NCI-H1105 (cell line): ENCODE measurements at regions not wholly inside any gene's neighbourhood (a gene's known extent, or its start where the extent isn't known, plus 50 kb on each side); places are given as distances from the start of the nearest gene placed in this dataset.

Source experiments
- DNase-seq: peaks from one replicate; lab custom pipeline; 2025; lab: John Stamatoyannopoulos, UW

DNA sequence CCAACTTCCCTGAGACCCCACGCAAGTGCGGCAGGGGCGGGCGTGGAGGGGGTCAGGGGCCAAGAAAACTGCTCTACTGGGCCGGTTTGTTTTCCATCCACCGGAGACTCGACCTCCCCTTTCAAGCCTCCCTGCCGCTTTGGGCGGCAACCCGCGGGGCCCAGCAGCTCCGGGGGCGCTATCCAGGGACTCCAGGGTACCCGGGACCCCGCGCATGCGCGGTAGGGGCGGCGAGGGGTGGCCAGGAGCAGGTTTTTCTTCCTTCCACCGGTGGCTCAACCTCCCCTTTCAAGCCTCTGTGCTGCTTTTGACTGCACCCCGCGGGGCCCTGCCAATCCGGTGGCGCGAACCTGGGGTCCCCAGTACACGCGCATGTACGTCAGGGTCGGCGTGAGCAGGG is 323.5 kb downstream of the ALG10 start:
- peak; percentile 12 for DNase-seq

DNA sequence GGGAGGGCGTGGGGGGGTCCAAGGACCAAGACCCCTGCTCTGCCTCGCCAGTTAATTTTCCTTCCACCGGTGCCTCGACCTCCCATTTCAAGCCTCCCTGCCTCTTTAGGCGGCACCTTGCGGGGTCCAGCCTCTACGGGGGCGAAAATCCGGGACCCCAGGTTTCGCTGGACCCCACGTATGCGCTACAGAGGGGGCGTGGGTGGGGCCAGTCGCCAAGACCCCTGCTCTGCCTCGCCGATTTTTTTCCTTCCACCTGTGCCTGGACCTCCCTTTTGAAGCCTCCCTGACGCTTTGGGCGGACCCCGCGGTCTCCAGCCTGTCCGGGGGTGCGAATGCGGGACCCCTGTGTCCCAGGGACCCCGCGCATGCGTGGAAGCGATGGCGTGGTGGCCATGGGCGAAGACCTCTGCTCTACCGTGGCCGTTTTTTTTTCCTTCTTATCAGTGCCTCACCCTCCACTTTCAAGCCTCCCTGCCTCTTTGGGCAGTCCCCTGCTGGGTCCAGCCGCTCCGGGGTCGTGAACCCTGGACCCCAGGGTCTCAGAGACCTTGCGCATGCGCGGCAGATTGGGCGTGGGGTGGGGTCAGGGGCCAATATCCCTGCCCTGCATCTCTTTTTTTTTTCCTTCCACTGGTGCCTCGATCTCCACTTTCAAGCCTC is 324.2 kb downstream of the ALG10 start:
- DNase-seq: no peak

DNA sequence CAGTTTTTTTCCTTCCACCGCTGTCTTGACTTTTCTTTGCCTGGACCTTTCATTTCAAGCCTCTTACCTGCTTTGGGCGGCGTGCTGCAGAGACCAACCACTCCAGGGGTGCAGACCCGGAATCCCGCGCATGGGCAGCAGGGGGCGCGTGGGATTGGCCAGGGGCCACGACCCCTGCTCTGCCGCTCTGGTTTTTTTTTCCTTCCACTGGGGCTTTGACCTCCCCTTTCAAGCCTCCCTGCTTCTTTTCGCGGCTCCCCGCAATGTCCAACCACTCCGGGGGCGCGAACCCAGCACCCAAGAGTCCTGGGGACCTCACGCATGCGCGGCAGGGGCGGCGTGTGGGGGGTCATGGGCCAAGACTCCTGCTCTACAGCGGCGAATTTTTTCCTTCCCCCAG is 325.1 kb downstream of the ALG10 start:
- peak; percentile 60 for DNase-seq

DNA sequence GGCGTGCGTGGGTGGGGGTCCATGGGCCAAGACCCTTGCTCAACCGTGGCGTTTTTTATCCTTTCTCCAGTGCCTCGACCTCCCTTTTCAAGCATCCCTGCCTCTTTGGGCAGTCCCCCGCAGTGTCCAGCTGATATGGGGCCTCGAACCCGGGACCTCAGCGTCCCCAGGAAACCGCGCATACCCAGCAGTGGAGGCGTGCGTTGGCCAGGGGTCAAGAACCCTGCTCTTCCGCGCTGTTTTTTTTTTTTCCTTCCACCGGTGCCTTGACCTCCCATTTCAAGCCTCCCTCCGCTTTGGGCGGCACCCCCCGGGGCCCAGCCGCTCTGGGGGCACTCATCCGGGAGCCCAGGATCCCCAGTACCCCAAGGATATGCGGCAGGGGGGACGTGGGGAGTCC is 325.8 kb downstream of the ALG10 start:
- DNase-seq: no peak

DNA sequence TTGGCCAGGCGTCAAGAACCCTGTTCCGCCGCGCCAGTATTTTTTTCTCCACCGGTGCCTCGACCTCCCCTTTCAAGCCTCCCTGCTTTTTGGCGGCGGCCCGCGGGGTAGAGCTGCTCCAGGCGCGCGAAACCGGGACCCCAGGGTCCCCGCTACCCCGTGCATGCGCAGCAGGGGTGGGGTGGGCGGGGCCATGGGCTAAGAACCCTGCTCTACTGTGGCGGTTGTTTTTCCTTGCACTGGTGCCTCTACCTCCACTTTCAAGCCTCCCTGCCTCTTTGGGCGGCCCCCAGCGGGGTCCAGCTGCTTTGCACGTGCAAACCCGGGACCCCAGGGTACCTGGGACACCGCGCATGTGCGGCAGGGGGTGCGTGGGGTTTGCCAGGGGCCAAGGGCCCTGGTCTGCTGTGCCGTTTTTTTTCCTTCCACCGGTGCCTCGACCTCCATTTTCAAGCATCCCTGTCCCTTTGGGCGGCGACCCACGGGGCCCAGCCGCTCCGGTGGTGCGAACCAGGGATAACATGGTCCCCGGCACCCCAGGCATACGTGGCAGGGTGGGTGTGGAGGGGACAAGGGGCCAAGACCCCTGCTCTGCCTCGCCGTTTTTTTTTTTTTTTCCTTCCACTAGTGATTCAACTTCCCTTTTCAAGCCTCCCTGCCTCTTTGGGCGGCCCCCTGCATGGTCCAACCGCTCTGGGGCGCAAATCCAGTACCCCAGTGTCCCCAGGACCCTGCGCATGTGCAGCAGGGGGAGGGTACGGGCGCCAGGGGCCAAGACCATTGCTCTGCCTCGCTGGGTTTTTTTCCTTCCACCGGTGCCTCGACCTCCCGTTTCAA is 326.8 kb downstream of the ALG10 start:
- no peak for DNase-seq

DNA sequence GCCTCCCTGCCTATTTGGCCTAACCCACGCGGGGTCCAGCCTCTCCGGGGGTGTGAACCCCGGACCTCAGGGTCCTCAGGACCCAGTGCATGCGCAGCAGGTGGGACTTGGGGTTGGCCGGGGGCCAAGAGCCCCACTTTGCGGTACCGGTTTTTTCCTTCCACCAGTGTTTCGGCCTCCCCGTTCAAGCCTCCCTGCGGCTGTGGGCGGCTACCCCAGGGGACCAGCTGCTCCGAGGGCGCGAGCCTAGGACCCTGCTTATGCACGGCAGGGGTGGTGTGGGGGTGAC is 327.3 kb downstream of the ALG10 start:
- DNase-seq: no peak

DNA sequence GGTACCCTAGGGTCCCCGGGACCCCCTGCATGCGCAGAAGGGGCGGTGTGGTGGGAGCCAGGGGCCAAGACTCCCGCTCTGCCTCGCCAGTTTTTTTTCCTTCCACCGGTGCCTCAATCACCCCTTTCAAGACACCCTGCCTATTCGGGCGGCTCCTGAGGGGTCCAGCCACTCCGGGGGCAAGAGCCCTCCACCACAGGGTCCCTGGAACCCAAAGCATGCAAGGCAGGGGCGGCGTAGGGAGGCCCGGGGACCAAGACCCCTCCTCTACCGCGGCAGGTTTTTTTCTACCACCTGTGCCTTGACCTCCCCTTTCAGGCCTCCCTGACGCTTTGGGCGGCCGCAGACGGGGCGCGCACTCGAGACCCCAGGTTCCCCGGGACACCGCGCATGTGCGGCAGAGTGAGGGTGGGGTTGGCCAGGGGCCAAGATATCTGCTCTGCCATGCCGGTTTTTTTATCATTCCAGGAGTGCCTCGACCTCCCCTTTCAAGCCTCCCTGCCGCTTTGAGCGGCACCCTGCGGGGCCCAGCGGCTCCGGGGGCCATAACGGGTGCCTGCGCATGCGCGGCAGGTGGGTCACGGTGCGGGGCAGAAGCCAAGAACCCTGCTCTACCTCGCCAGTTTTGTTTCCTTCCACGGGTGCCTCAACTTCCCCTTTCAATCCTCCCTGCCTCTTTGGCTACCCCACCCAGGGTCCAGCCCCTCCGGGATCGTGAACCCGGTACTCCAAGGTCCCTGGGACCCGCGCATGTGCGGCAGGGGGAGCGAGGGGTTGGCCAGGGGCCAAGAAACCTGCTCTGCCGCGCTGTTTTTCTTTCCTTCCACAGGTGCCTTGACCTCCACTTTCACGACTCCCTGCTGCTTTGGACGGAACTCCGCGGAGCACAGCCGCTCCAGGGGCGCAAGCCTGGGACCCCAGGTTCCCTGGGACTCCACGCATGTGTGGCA is 328.1 kb downstream of the ALG10 start:
- DNase-seq: peak; percentile 51

DNA sequence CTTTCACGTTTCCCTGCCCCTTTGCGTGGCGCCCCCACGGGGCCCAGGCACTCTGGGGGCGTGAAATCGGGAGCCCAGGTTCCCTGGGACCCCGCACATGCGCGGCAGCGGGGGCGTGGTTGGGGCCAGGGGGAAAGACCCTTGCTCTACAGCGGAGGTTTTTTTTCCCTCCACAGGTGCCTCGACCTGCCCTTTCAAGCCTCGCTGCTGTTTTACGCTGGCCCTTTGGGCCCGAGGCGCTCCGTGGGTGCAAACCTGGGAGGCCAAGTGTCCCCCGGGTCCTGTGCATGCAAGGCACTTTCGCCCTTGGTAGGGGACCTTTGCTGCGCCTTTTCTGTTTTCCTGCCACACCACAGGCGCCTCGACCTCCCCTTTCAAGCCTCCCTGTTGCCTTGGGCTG is 329.8 kb downstream of the ALG10 start:
- DNase-seq: no peak

DNA sequence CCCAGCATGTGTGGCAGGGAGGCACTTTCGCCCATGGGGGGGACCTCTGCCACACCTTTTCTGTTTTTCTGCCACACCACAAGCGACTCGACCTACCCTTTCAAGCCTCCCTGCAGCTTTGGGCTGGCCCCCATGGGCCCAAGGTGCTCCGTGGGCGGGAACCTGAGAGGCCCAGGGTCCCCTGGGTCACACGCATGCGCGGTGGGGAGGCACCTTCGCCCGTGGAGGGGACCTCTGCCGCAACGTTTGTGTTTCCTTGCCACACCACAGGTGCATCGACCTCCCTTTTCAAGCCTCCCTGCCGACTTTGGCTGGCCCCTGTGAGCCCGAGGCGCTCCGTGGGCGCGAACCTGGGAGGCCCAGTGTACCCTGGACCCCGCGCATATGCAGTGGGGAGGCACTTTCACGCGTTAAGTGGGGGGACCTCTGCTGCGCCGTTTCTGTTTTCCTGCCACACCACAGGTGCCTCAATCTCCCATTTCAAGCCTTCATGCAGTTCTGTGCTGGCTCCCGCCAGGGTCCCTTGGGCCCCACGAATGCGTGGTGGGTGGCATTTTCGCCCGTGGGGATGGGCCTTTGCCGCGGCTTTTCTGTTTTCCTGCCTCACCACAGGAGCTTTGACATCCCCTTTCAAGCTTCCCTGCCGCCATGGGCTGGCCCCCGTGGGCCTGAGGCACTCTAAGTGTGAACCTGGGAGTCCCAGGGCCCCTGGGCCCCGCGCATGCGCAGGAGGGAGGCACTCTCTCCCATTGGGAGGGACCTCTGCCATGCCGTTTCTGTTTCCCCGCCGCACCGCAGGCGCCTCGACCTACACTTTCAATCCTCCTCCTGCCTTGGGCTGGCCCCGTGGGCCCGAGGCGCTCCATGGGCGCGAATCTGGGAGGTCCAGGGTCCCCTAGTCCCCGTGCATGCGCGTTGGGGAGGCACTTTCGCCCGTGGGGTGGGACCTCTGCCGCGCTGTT is 332.2 kb downstream of the ALG10 start:
- DNase-seq: no peak

DNA sequence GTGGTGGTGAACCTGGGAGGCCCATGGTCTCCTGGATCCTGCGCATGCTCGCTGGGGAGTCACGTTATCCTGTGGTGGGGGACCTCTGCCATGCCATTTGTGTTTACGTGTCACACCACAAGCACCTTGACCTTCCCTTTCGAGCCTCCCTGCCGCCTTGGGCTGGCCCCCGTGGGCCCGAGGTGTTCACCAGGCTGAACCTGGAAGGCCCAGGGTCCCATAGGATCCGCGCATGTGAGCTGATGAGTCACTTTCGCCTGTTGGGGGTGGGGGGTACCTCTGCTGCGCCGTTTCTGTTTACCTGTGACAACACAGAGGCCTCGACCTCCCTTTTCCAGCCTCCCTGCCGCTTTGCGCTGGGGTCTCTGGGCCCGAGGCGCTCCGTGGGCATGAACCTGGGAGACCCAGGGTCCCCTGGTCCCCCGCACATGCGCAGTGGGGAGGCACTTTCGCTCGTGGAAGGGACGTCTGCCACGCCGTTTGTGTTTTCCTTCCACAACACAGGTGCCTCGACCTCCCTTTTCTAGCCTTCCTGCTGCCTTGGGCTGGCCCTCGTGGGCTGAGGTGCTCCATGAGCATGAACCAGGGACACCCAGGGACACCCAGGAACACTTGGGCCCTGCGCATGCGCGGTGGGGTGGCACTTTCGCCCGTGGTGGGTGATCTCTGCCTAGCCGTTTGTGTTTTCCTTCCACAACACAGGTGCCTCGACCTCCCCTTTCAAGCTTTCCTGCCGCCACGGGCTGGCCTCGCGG is 334.1 kb downstream of the ALG10 start:
- DNase-seq: no peak

DNA sequence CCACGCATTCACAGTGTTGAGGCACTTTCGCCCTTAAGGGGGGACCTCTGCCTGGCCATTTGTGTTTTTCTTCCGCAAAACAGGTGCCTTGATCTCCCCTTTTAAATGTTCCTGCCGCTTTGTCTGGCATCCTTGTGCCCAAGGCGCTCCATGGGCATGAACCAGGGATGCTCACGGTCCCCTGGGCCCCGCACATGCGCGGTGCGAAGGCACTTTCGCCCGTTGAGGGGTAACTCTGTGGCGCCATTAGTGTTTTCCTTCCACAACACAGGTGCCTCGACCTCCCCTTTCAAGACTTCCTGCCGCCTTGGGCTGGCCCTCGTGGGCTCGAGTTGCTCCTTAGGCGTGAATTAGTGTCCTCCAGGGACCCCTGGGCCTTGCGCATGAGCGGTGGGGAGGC is 335.5 kb downstream of the ALG10 start:
- no peak for DNase-seq

DNA sequence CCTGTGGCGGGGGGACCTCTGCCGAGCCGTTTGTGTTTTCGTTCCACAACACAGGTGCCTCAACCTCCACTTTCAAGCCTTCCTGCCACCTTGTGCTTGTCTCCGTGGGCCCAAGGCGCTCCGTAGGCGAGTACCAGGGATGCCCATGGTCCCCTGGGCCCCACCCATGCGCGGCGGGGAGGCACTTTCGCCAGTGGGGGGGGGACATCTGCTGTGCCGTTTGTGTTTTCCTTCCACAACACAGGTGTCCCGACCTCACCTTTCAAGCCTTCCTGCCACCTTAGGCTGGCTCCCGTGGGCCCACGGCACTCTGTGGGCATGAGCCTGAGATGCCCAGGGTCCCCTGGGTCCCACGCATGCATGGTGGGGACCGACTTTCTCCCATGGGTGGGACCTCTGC is 335.9 kb downstream of the ALG10 start:
- DNase-seq: no peak

DNA sequence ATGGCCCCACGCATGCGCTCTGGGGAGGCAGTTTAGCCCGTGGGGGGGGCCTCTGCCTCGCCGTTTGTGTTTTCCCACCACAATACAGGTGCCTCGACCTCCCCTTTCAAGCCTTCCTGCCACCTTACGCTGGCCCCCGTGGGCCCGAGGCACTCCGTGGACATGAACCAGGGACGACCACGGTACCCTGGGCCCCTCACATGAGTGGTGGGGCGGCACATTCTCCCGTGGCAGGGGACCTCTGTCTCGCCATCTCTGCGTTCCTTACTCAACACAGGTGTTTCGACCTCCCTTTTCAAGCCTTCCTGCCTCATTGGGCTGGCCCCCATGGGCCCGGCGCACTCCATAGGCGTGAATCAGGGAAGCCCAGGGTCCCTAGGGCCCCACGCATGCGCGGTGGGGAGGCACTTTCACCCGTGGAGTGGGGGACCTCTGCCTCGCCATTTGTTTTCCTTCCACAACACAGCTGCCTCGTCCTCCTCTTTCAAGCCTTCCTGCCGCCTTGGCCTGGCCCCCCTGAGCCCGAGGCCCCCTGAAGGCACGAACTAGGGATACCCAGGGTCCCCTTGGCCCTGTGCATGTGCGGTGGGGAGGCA is 339.5 kb downstream of the ALG10 start:
- no peak for DNase-seq

DNA sequence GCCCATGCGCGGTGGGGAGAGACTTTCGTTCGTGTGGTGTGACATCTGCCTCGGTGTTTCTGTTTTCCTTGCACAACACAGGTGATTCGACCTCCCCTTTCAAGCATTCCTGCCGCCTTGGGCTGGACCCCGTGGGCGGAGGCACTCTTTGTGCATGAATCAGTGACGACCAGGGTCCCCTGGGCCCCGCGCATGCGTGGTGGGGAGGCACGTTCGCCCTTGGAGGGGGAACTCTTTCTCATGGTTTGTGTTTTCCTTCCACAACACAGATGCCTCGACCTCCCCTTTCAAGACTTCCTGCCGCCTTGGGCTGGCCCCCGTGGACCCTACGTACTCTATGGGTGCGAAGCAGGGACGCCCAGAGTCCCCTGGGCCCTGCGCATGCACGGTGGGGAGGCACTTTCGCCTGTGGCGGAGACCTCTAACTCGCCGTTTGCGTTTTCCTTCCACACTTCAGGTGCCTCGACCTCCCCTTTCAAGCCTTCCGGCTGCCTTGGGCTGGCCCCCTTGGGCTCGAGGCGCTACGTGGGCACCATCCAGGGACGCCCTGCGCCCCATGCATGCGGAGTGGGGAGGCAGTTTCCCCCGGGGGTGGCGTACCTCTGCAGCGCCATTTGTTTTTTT is 340.9 kb downstream of the ALG10 start:
- DNase-seq: no peak

DNA sequence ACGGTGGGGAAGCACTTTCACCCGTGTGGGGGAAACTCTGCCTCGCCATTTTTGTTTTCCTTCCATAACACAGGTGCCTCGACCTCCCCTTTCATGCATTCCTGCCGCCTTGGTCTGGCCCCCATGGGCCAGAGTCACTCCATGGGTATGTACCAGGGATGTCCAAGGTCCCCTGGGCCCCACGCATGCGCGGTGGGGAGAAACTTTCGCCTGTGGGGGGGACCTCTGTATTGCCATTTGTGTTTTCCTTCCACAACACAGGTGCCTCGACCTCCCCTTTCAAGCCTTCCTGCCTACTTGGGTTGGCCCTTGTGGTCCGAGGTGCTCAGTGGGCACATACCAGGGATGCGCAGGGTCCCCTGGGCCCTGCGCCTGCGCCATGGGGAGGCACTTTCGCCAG is 345.8 kb downstream of the ALG10 start:
- no peak for DNase-seq

DNA sequence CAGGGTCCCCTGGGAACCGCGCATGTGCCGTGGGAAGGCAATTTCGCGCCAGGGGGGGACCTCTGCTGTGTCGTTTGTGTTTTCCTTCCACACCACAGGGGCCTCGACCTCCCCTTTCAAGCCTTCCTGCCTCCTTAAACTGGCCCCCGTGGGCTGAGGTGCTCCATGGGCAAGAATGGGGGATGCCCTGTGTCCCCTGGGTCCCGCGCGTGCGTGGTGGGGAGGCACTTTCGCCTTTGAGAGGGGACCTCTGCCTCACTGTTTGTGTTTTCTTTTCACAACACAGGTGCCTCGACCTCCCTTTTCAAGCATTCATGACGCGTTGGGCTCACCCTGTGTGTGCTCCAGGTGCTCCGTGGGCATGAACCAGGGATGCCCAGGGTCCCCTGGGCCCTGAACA is 348.8 kb downstream of the ALG10 start:
- no peak for DNase-seq

DNA sequence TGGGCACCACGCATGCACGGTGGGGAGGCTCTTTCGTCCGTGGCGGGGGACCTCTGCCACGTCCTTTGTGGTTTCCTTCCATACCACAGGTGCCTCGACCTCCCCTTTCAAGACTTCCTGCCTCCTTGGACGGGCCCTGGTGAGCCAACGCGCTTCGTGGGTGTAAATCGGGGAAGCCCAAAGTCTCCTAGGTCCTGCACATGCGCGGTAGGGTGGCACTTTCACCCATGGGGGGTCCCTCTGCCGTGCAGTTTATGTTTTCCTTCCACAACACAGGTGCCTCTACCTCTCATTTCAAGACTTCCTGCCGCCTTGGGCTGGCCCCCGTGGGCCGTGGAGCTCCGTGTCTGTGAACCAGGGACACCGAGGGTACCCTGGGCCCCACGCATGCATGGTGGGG is 349.7 kb downstream of the ALG10 start:
- no peak for DNase-seq

DNA sequence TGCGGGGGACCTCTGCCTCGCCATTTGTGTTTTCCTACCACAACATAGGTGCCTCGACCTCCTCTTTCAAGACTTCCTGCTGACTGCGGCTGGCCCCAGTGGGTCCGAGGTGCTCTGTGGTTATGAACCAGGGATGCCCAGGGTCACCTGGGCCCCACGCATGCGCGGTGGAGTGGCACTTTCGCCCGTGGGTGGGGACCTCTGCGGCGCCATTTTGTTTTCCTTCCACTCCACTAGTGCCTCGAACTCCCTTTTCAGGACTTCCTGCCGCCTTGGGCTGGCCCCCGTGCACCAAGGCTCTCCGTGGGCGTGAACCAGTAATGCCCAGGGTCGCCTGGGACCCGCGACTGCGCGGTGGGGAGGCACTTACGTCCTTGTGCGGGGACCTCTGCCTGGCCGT is 351.6 kb downstream of the ALG10 start:
- DNase-seq: no peak

DNA sequence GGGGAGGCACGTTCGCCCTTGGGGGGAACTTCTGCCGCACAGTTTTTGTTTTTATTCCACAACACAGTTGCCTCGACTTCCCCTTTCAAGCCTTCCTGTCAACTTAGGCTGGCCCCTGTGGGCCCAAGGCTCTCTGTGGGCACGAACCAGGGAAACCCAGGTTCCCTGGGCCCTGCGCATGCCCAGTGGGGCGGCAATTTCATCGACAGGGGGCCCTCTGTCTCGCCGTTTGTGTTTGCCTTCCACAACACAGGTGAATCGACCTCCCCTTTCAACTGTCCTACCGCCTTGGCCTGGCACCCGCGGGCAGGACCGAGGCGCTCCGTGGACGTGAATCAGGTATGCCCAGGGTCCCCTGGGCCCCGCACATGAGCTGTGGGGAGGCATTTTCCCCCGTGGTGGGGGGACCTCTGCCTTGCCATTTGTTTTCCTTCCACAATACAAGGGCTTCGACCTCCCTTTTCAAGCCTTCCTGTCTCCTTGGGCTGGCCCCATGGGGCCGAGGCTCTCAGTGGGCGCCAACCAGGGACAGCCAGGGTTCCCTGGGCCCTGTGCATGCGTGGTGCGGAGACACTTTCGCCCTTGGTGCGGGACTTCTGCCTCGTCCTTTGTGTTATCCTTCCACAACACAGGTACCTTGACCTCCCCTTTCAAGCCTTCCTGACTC is 354.0 kb downstream of the ALG10 start:
- DNase-seq: no peak
